Common myeloid progenitor, CD34-positive (primary cell): ENCODE measurements at regions not wholly inside any gene's neighbourhood (a gene's known extent, or its start where the extent isn't known, plus 50 kb on each side); places are given as distances from the start of the nearest gene placed in this dataset.

ENCODE experiments used
- CTCF ChIA-PET: fragments of 350-600 bp; sonication (Branson Sonifier 250); formaldehyde crosslinking; loops from one replicate; lab custom pipeline; 2021; ENCODE audit warnings: antibody characterized with exemption; lab: Charles Lee
- POLR2A ChIA-PET: fragments of 350-600 bp; sonication (Branson Sonifier 250); formaldehyde crosslinking; loops from one replicate; lab custom pipeline; 2021; ENCODE audit warnings: antibody characterized with exemption; lab: Charles Lee
- DNase-seq, 3 donors: peaks; one replicate each; pipeline versions ENCODE4 v3.0.0 to v3.0.0-alpha.2; 2013
- H3K27ac ChIP-seq, 2 experiments: 1 replicate in 1 of 2; 2 replicates in 1 of 2; pipeline ENCODE4 v1.7.0; 2013; ENCODE audit warnings: inconsistent platforms in 2 of 2, low read length in 2 of 2, mild to moderate bottlenecking in 2 of 2, low read depth in 1 of 2, moderate library complexity in 1 of 2; ENCODE audit not compliant: severe bottlenecking in 2 of 2, insufficient read depth in 1 of 2, poor library complexity in 1 of 2
- H3K27me3 ChIP-seq, 5 experiments: replicated peaks in 2 of 5; 1 replicate in 3 of 5; 2 replicates in 2 of 5; pipeline versions ENCODE4 v1.6.1 to v1.7.0; 2013; ENCODE audit warnings: low read length in 4 of 5, mild to moderate bottlenecking in 2 of 5, moderate library complexity in 2 of 5, inconsistent platforms in 1 of 5; ENCODE audit not compliant: insufficient read depth in 5 of 5, control insufficient read depth in 4 of 5
- H3K36me3 ChIP-seq, 4 experiments: 1 replicate in 2 of 4; 2 replicates in 2 of 4; pipeline versions ENCODE4 v1.6.1 to v1.7.0; 2013; ENCODE audit warnings: low read length in 3 of 4, control low read depth in 1 of 4, mild to moderate bottlenecking in 1 of 4; ENCODE audit not compliant: control insufficient read depth in 4 of 4, insufficient read depth in 4 of 4
- H3K4me1 ChIP-seq, 4 experiments: 1 replicate in 3 of 4; 2 replicates in 1 of 4; pipeline versions ENCODE4 v1.6.1 to v1.7.1; 2013; ENCODE audit warnings: low read length in 3 of 4, mild to moderate bottlenecking in 3 of 4, control low read depth in 1 of 4, inconsistent platforms in 1 of 4, moderate library complexity in 1 of 4; ENCODE audit not compliant: control insufficient read depth in 4 of 4, insufficient read depth in 4 of 4; ENCODE audit errors: control extremely low read depth in 1 of 4
- H3K4me3 ChIP-seq, 7 experiments: 1 replicate in 4 of 7; 2 replicates in 3 of 7; pipeline versions ENCODE4 v1.5.1 to v1.7.0; 2013; ENCODE audit warnings: mild to moderate bottlenecking in 7 of 7, low read length in 6 of 7, moderate library complexity in 6 of 7, inconsistent platforms in 2 of 7, low read depth in 2 of 7, control low read depth in 1 of 7; ENCODE audit not compliant: insufficient read depth in 4 of 7, control insufficient read depth in 1 of 7; ENCODE audit errors: extremely low read depth in 1 of 7
- H3K9me3 ChIP-seq, 5 experiments: 1 replicate in 4 of 5; 2 replicates in 1 of 5; pipeline versions ENCODE4 v1.6.1 to v1.7.1; 2013; ENCODE audit warnings: low read length in 4 of 5, mild to moderate bottlenecking in 2 of 5, inconsistent platforms in 1 of 5, low read depth in 1 of 5, moderate library complexity in 1 of 5; ENCODE audit not compliant: control insufficient read depth in 4 of 5, insufficient read depth in 2 of 5; ENCODE audit errors: control extremely low read depth in 1 of 5
- WGBS: methylation state at CpG from one replicate; pipeline ENCODE4 v1.1.5; 2013; ENCODE audit not compliant: insufficient coverage; 5-methylcytosine and 5-hydroxymethylcytosine counted together

DNA sequence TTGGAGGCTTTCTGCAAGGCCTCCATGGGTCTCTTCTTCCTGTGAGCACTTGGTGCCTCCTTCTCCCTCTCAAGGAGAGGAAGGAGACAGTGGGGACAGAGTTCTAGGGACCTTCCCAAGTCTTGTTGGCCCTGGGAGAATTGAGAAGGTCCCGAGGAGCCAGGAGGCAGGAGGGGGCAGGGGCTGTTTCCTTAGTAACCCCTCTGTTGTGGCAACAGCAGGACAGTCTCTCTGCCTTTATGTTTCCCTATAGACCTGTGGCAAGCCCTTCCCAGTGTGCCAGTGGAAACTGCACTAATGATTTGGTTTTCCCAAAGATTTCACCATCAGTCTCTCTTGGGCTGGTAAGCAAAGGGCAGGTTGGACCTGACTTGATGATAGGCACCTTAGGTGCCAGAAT, 87.8 kb upstream of the GALNT15 start:
- DNase-seq = no peak
- Histone ChIP-seq H3K9me3 (peaks cover 0 to 13% (median 6%) of the 10 kb centered on the region in 5 experiments), H3K27me3 (no peaks in the 10 kb centered on the region), H3K36me3 (no peaks in the 10 kb centered on the region), H3K4me3 (no peak overlapping the region), H3K4me1 (no peaks in the 10 kb centered on the region), H3K27ac (no peak overlapping the region)
- ChIA-PET POLR2A (no interaction called here), CTCF (no interaction called here)
- WGBS = 88% methylated on average over 1 of the region's 1 CpG

DNA sequence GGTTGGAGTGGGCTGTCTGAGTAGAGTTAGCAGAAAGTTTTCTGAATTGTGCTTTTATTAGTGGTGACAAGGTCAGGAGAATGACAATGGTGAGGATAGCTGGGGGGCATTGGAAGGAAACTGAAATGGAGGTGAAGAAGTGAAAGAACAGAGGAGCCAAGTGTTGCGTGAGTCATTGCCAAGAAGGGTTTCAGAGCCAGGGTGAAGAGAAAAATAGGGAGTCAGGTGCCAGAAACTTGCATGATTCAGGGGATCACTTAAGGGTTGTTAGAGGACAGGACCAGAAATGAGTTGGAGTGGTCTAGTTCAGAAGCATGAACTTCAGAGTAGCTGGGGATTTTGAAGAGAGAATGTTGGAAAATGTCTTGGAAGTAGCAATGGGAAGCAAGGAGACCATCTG, 86.0 kb upstream of the GALNT15 start:
- Histone ChIP-seq H3K4me1 (no peaks in the 10 kb centered on the region), H3K27me3 (no peaks in the 10 kb centered on the region), H3K27ac (no peak overlapping the region), H3K9me3 (peaks cover 0 to 4% (median 0%) of the 10 kb centered on the region in 5 experiments), H3K4me3 (no peak overlapping the region), H3K36me3 (no peaks in the 10 kb centered on the region)
- WGBS = 100% methylated on average over 1 of the region's 1 CpG
- DNase-seq = no peak
- ChIA-PET CTCF (no interaction called here), POLR2A (no interaction called here)

DNA sequence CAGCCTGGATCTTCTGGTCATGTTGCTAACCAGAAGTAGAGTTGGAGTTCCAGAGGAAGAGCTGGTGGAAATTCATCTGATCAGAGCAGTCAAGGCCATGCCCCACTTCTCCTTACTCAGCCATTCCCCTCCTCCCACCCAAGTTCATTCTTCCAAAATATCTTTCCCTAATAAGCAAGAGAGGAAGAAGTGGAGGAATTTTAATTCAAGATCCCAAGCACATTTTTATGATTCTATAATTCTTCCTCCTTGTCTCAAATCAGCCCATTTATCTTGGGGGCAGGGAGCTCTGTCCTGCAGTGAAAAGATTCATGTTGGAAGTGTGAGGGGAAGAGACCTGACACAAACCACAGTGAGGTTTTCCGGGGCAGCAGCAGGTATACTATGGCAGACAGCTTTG, 85.0 kb upstream of the GALNT15 start:
- peaks cover 0 to 2% (median 0%) of the 10 kb centered on the region in 5 experiments for H3K9me3 ChIP-seq
- H3K4me3 ChIP-seq = no peak overlapping the region
- H3K4me1 ChIP-seq = no peaks in the 10 kb centered on the region
- no peak overlapping the region for H3K27ac ChIP-seq
- WGBS = no CpG with 5 or more reads among the region's 1 CpG
- ChIA-PET POLR2A (no interaction called here), CTCF (no interaction called here)
- no peak for DNase-seq
- no peaks in the 10 kb centered on the region for H3K27me3 ChIP-seq
- H3K36me3 ChIP-seq = no peaks in the 10 kb centered on the region

DNA sequence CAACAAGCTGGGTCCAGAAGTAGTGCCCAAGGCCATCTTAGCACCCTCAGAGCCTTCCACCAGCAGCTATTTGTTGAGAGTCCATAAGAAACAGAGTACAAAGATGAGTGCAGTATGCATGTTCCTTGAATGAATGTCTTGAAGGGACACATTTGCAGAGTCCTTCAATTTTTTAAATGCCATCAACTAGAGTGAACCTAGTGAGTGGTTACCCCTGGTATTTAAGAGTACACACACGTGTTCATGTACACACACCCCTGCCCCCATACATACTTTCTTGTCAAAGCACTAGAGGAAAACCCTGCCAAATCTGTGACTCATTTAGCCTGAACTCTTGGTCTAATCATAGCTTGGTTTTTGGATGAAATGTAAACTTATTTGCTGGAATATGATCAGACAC, 84.5 kb upstream of the GALNT15 start:
- Histone ChIP-seq H3K27me3 (no peaks in the 10 kb centered on the region), H3K4me1 (no peaks in the 10 kb centered on the region), H3K36me3 (no peaks in the 10 kb centered on the region), H3K4me3 (no peak overlapping the region), H3K9me3 (no peaks in the 10 kb centered on the region), H3K27ac (no peak overlapping the region)
- no peak for DNase-seq
- ChIA-PET POLR2A (no interaction called here), CTCF (no interaction called here)
- no CpG with 5 or more reads among the region's 1 CpG for WGBS

DNA sequence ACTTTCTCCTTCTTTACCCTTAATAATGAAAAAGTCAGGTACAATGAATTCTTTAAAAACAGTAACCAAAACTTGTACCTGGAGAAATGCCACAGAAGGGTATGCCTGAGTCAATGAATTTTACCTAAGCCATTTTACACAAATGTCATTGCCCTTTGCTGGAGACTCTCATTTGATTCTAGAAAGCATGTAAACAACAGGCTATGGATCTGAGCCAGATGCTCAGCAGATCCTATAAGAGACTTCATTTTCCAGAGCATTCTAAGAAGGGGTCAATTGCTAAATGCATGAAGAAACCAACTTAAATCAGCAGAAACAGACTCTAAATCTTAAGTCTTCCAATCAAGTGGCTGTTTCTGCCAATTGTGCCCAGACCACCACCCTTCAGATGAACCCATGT, 83.8 kb upstream of the GALNT15 start:
- ChIA-PET POLR2A (no interaction called here), CTCF (no interaction called here)
- no peak for DNase-seq
- Histone ChIP-seq H3K27me3 (no peaks in the 10 kb centered on the region), H3K9me3 (no peaks in the 10 kb centered on the region), H3K36me3 (no peaks in the 10 kb centered on the region), H3K27ac (no peak overlapping the region), H3K4me3 (no peak overlapping the region), H3K4me1 (no peaks in the 10 kb centered on the region)

DNA sequence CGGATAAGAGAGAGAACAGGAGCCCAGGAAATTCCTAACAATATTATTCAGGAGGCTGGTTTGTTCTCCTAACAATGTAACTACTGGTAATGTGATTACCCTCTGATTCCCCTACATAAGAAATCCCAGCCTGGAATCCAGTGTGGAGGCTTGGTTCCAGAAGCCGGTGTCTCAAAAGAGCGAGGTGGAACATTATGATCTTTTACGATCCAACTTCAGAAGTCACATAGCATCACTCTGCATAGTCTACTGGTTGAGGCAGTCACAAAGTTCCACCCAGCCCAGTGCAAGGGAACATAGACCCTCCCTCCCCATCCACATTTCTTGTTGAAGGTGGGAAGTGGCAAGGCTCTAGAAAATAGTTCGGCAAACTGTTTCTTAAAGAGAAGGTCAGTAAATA, 81.6 kb upstream of the GALNT15 start:
- no peak overlapping the region for H3K4me3 ChIP-seq
- no peaks in the 10 kb centered on the region for H3K4me1 ChIP-seq
- WGBS = 100% methylated on average over 1 of the region's 5 CpGs
- H3K27ac ChIP-seq = no peak overlapping the region
- H3K9me3 ChIP-seq = no peaks in the 10 kb centered on the region
- H3K36me3 ChIP-seq = no peaks in the 10 kb centered on the region
- no peaks in the 10 kb centered on the region for H3K27me3 ChIP-seq
- POLR2A ChIA-PET = no interaction called here
- CTCF ChIA-PET = no interaction called here
- no peak for DNase-seq

DNA sequence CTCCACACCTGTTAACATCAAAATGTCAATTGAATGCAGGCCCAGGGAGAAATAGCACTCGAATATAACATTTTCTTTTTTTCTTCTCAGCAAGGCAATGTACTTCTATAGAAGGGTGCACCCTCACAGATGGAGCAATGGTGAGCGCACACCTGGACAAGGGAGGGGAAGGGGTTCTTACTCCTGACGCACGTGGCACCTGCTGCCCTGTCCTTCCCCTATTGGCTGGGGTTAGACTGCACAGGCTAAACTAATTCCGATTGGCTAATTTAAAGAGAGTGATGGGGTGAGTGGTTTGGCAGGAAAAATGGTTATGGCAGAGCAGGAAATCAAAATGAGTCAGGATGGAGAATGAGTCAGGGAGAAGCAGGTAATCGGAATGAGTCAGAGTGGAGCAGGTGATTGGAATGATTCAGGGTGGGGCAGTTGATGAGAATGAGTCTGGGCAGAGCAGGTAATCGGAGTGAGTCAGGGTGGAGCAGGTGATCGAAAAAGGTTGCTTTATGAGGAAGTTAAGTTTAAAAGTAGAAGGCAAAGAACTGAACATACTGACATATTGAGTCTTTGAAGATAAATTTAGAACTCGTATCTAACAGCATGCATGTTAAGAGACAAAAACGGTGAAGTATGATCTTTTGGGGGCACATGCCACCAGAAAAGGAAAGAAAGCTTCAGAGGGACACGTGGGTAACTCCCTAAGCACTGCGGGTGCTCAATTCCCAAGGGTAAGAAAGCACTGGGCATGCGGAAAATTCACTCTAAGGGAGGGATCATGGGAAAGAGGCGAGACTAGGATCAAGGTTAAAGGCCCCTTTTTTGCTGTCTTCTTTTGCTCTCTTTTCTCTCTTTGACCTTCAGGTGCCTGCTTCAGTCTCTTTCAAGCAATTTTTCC, 72.9 kb upstream of the GALNT15 start:
- Histone ChIP-seq H3K9me3 (no peaks in the 10 kb centered on the region), H3K27ac (no peak overlapping the region), H3K4me1 (no peaks in the 10 kb centered on the region), H3K27me3 (no peaks in the 10 kb centered on the region), H3K36me3 (no peaks in the 10 kb centered on the region), H3K4me3 (no peak overlapping the region)
- DNase-seq = peak in 1 of 3 donors; percentile 4
- 93% methylated on average over 10 of the region's 14 CpGs for WGBS
- POLR2A ChIA-PET = no interaction called here
- CTCF ChIA-PET = no interaction called here
